22Rv1 (cell line): ENCODE measurements at regions not wholly inside any gene's neighbourhood (a gene's known extent, or its start where the extent isn't known, plus 50 kb on each side); places are given as distances from the start of the nearest gene placed in this dataset.

Experiments used
- ZFX ChIP-seq: fragments of 450-650 bp; IDR thresholded peaks from 2 replicates; pipeline ENCODE4 v1.6.1; 2017; ENCODE audit warnings: antibody characterized with exemption, borderline replicate concordance
- TF ChIP-seq, protein P1 (sequence below): fragments of 450-650 bp; IDR thresholded peaks from 2 replicates; pipeline ENCODE4 v1.5.1; 2017; ENCODE audit warnings: mild to moderate bottlenecking

DNA sequence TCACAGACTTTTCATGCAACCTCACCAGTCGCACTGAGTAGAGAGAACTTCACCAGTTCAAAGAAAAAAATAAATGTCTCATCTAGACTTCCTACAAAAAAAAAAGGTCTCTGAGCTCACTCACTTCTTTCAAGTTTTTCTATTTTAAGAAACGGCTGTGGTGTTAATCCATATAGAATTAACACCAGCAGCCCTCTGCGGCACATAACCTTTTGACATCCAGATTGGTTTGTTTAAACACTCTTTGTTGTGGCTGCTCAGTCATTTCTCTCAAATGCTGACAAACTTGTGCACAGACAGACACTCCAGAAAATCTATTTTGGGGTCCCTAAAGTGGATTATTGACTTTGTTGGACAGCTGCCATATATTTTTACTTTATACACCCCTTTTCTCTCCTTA, 874.9 kb downstream of the EFNB2 start:
- TF ChIP-seq, protein P1, sequence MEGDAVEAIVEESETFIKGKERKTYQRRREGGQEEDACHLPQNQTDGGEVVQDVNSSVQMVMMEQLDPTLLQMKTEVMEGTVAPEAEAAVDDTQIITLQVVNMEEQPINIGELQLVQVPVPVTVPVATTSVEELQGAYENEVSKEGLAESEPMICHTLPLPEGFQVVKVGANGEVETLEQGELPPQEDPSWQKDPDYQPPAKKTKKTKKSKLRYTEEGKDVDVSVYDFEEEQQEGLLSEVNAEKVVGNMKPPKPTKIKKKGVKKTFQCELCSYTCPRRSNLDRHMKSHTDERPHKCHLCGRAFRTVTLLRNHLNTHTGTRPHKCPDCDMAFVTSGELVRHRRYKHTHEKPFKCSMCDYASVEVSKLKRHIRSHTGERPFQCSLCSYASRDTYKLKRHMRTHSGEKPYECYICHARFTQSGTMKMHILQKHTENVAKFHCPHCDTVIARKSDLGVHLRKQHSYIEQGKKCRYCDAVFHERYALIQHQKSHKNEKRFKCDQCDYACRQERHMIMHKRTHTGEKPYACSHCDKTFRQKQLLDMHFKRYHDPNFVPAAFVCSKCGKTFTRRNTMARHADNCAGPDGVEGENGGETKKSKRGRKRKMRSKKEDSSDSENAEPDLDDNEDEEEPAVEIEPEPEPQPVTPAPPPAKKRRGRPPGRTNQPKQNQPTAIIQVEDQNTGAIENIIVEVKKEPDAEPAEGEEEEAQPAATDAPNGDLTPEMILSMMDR = no peak
- no peak for TF ChIP-seq ZFX
